Activated CD4-positive, alpha-beta memory T cell treated with anti-CD3 and anti-CD28 coated beads for 36 hours (primary cell): ENCODE measurements at regions not wholly inside any gene's neighbourhood (a gene's known extent, or its start where the extent isn't known, plus 50 kb on each side); places are given as distances from the start of the nearest gene placed in this dataset.

Experiments used
- CTCF ChIA-PET: fragments of 350-600 bp; sonication (Branson Sonifier 250); formaldehyde crosslinking; loops from one replicate; lab custom pipeline; 2021; ENCODE audit warnings: antibody characterized with exemption, inconsistent platforms; lab: Charles Lee
- POLR2A ChIA-PET: fragments of 350-600 bp; sonication (Branson Sonifier 250); formaldehyde crosslinking; loops from one replicate; lab custom pipeline; 2021; ENCODE audit warnings: antibody characterized with exemption; lab: Charles Lee
- DNase-seq: peaks from one replicate; pipeline ENCODE4 v3.0.0-alpha.2; 2020
- H3K27ac Mint-ChIP-seq: one replicate; pipeline ENCODE4 v1.8.0; 2021; ENCODE audit warnings: mixed read lengths
- H3K27me3 Mint-ChIP-seq: one replicate; pipeline ENCODE4 v1.8.0; 2021; ENCODE audit warnings: mixed read lengths
- H3K36me3 Mint-ChIP-seq: one replicate; pipeline ENCODE4 v1.8.0; 2021; ENCODE audit warnings: mixed read lengths
- H3K4me1 Mint-ChIP-seq: one replicate; pipeline ENCODE4 v1.8.0; 2021; ENCODE audit warnings: low read depth, mixed read lengths
- H3K4me3 Mint-ChIP-seq: one replicate; pipeline ENCODE4 v1.8.0; 2021; ENCODE audit warnings: mild to moderate bottlenecking, mixed read lengths
- H3K9me3 Mint-ChIP-seq: one replicate; pipeline ENCODE4 v1.8.0; 2021; ENCODE audit warnings: mixed read lengths
- intact Hi-C: fragments of 100-400 bp; cut with micrococcal nuclease; formaldehyde crosslinking; loops from one replicate; pipeline ENCODE4 v1.15.1; 2023

GRCh38 chr21:20519076-20519475 is 479.1 kb upstream of the NCAM2 start:
- H3K36me3 Mint-ChIP-seq: no peaks in the 10 kb centered on the region
- H3K4me1 Mint-ChIP-seq: no peaks in the 10 kb centered on the region
- H3K27ac Mint-ChIP-seq: no peak overlapping the region
- intact Hi-C loops: no loop called here
- H3K9me3 Mint-ChIP-seq: peaks cover 2% of the 10 kb centered on the region
- H3K27me3 Mint-ChIP-seq: no peaks in the 10 kb centered on the region
- POLR2A ChIA-PET: no interaction called here
- H3K4me3 Mint-ChIP-seq: no peak overlapping the region
- DNase-seq: no peak
- CTCF ChIA-PET: no interaction called here

- no peak for DNase-seq
- H3K36me3 Mint-ChIP-seq: no peaks in the 10 kb centered on the region
- POLR2A ChIA-PET: no interaction called here
- H3K4me1 Mint-ChIP-seq: no peaks in the 10 kb centered on the region
- no peaks in the 10 kb centered on the region for H3K27me3 Mint-ChIP-seq
- peaks cover 2% of the 10 kb centered on the region for H3K9me3 Mint-ChIP-seq
- CTCF ChIA-PET: no interaction called here
- intact Hi-C loops: no loop called here
- H3K27ac Mint-ChIP-seq: no peak overlapping the region
- no peak overlapping the region for H3K4me3 Mint-ChIP-seq
Observed at GRCh38 chr21:20522611-20523010, 475.6 kb upstream of the NCAM2 start.

GRCh38 chr21:20523191-20523590 is 475.0 kb upstream of the NCAM2 start:
- intact Hi-C loops: no loop called here
- DNase-seq: no peak
- Mint-ChIP-seq H3K4me3 (no peak overlapping the region), H3K36me3 (no peaks in the 10 kb centered on the region), H3K27me3 (no peaks in the 10 kb centered on the region), H3K9me3 (peaks cover 2% of the 10 kb centered on the region), H3K27ac (no peak overlapping the region), H3K4me1 (no peaks in the 10 kb centered on the region)
- ChIA-PET POLR2A (no interaction called here), CTCF (no interaction called here)

- Mint-ChIP-seq H3K4me1 (no peaks in the 10 kb centered on the region), H3K27ac (no peak overlapping the region), H3K9me3 (peaks cover 5% of the 10 kb centered on the region), H3K36me3 (no peaks in the 10 kb centered on the region), H3K4me3 (no peak overlapping the region), H3K27me3 (no peaks in the 10 kb centered on the region)
- intact Hi-C loops: no loop called here
- no peak for DNase-seq
- POLR2A ChIA-PET: no interaction called here
- CTCF ChIA-PET: no interaction called here
Observed at GRCh38 chr21:20527731-20528460, 470.3 kb upstream of the NCAM2 start.

GRCh38 chr21:20537130-20537529 is 461.1 kb upstream of the NCAM2 start:
- intact Hi-C loops: no loop called here
- CTCF ChIA-PET: no interaction called here

GRCh38 chr21:20538039-20538658 is 460.1 kb upstream of the NCAM2 start:
- Mint-ChIP-seq H3K36me3 (no peaks in the 10 kb centered on the region), H3K27me3 (no peaks in the 10 kb centered on the region), H3K4me3 (no peak overlapping the region), H3K27ac (no peak overlapping the region), H3K4me1 (no peaks in the 10 kb centered on the region), H3K9me3 (peaks cover 10% of the 10 kb centered on the region)
- intact Hi-C loops: no loop called here
- ChIA-PET CTCF (no interaction called here), POLR2A (no interaction called here)
- DNase-seq: no peak

More at GRCh38 chr21:20537130-20537529, 461.1 kb upstream of the NCAM2 start:
- no peak overlapping the region for H3K27ac Mint-ChIP-seq
- POLR2A ChIA-PET: no interaction called here
- peaks cover 10% of the 10 kb centered on the region for H3K9me3 Mint-ChIP-seq
- H3K36me3 Mint-ChIP-seq: no peaks in the 10 kb centered on the region
- DNase-seq: no peak
- H3K4me1 Mint-ChIP-seq: no peaks in the 10 kb centered on the region
- H3K27me3 Mint-ChIP-seq: no peaks in the 10 kb centered on the region
- H3K4me3 Mint-ChIP-seq: no peak overlapping the region

- Mint-ChIP-seq H3K4me3 (no peak overlapping the region), H3K4me1 (no peaks in the 10 kb centered on the region), H3K27ac (no peak overlapping the region), H3K36me3 (no peaks in the 10 kb centered on the region), H3K9me3 (peaks cover 10% of the 10 kb centered on the region), H3K27me3 (no peaks in the 10 kb centered on the region)
- ChIA-PET POLR2A (no interaction called here), CTCF (no interaction called here)
- intact Hi-C loops: no loop called here
- no peak for DNase-seq
Observed at GRCh38 chr21:20545454-20545853, 452.8 kb upstream of the NCAM2 start.

GRCh38 chr21:20551939-20552338 is 446.3 kb upstream of the NCAM2 start:
- CTCF ChIA-PET: no interaction called here
- DNase-seq: no peak
- H3K9me3 Mint-ChIP-seq: peaks cover 3% of the 10 kb centered on the region
- POLR2A ChIA-PET: no interaction called here
- no peak overlapping the region for H3K4me3 Mint-ChIP-seq
- no peaks in the 10 kb centered on the region for H3K4me1 Mint-ChIP-seq
- no peaks in the 10 kb centered on the region for H3K36me3 Mint-ChIP-seq
- no peak overlapping the region for H3K27ac Mint-ChIP-seq
- no peaks in the 10 kb centered on the region for H3K27me3 Mint-ChIP-seq
- intact Hi-C loops: no loop called here

GRCh38 chr21:20554785-20555184 is 443.4 kb upstream of the NCAM2 start:
- Mint-ChIP-seq H3K4me3 (no peak overlapping the region), H3K4me1 (no peaks in the 10 kb centered on the region), H3K36me3 (no peaks in the 10 kb centered on the region), H3K27ac (no peak overlapping the region), H3K9me3 (peaks cover 2% of the 10 kb centered on the region), H3K27me3 (no peaks in the 10 kb centered on the region)
- CTCF ChIA-PET: no interaction called here
- POLR2A ChIA-PET: no interaction called here
- DNase-seq: no peak
- intact Hi-C loops: no loop called here

GRCh38 chr21:20570824-20571232 is 427.4 kb upstream of the NCAM2 start:
- H3K4me1 Mint-ChIP-seq: no peaks in the 10 kb centered on the region
- no peaks in the 10 kb centered on the region for H3K36me3 Mint-ChIP-seq
- H3K4me3 Mint-ChIP-seq: no peak overlapping the region
- H3K9me3 Mint-ChIP-seq: peaks cover 7% of the 10 kb centered on the region
- no peaks in the 10 kb centered on the region for H3K27me3 Mint-ChIP-seq
- POLR2A ChIA-PET: no interaction called here
- intact Hi-C loops: no loop called here
- CTCF ChIA-PET: no interaction called here
- DNase-seq: no peak
- H3K27ac Mint-ChIP-seq: no peak overlapping the region

- no peak for DNase-seq
Observed at GRCh38 chr21:20572582-20572981, 425.6 kb upstream of the NCAM2 start.

GRCh38 chr21:20581361-20581760 is 416.8 kb upstream of the NCAM2 start:
- POLR2A ChIA-PET: no interaction called here
- no peak for DNase-seq
- H3K4me3 Mint-ChIP-seq: no peak overlapping the region
- no peak overlapping the region for H3K27ac Mint-ChIP-seq
- CTCF ChIA-PET: no interaction called here
- H3K36me3 Mint-ChIP-seq: no peaks in the 10 kb centered on the region
- intact Hi-C loops: no loop called here
- peaks cover 4% of the 10 kb centered on the region for H3K9me3 Mint-ChIP-seq
- no peaks in the 10 kb centered on the region for H3K27me3 Mint-ChIP-seq
- no peaks in the 10 kb centered on the region for H3K4me1 Mint-ChIP-seq

More at GRCh38 chr21:20572582-20572981, 425.6 kb upstream of the NCAM2 start:
- ChIA-PET POLR2A (no interaction called here), CTCF (no interaction called here)
- H3K9me3 Mint-ChIP-seq: peaks cover 6% of the 10 kb centered on the region
- intact Hi-C loops: no loop called here
- no peaks in the 10 kb centered on the region for H3K36me3 Mint-ChIP-seq
- no peaks in the 10 kb centered on the region for H3K27me3 Mint-ChIP-seq
- no peaks in the 10 kb centered on the region for H3K4me1 Mint-ChIP-seq
- H3K4me3 Mint-ChIP-seq: no peak overlapping the region
- H3K27ac Mint-ChIP-seq: no peak overlapping the region

- H3K27me3 Mint-ChIP-seq: no peaks in the 10 kb centered on the region
- POLR2A ChIA-PET: no interaction called here
- intact Hi-C loops: no loop called here
Observed at GRCh38 chr21:20591284-20591683, 406.9 kb upstream of the NCAM2 start.

More at GRCh38 chr21:20591284-20591683, 406.9 kb upstream of the NCAM2 start:
- no peak for DNase-seq
- CTCF ChIA-PET: no interaction called here
- Mint-ChIP-seq H3K27ac (no peak overlapping the region), H3K4me3 (no peak overlapping the region), H3K4me1 (no peaks in the 10 kb centered on the region), H3K36me3 (no peaks in the 10 kb centered on the region), H3K9me3 (peaks cover 17% of the 10 kb centered on the region)
